ENCODE measurements at regions not wholly inside any gene's neighbourhood (a gene's known extent, or its start where the extent isn't known, plus 50 kb on each side); places are given as distances from the start of the nearest gene placed in this dataset.

GRCh38 chr9:11352612-11353011, 739.8 kb upstream of the PTPRD start:
- Mint-ChIP-seq H3K4me3 (no peak overlapping the region), H3K27ac (no peak overlapping the region), H3K4me1 (ENCODE audit: low read depth) (no peaks in the 10 kb centered on the region), H3K27me3 (no peaks in the 10 kb centered on the region), H3K9me3 (peaks cover 14% of the 10 kb centered on the region), H3K36me3 (ENCODE audit: low read depth) (no peaks in the 10 kb centered on the region)
- no peak for TF ChIP-seq CTCF (IDR thresholded peaks at IDR 0.05)
- ChIA-PET POLR2A (no interaction called here), CTCF (no interaction called here)
- DNase-seq (no peak), ATAC-seq (no peak)
- intact Hi-C loops (cut with micrococcal nuclease), result no loop called here

- Mint-ChIP-seq H3K27ac (no peak overlapping the region), H3K4me1 (ENCODE audit: low read depth) (no peaks in the 10 kb centered on the region), H3K4me3 (no peak overlapping the region), H3K27me3 (no peaks in the 10 kb centered on the region), H3K36me3 (ENCODE audit: low read depth) (no peaks in the 10 kb centered on the region), H3K9me3 (peaks cover 3% of the 10 kb centered on the region)
- ATAC-seq (no peak), DNase-seq (no peak)
- intact Hi-C loops (cut with micrococcal nuclease), result no loop called here
- POLR2A ChIA-PET, result no interaction called here
- TF ChIP-seq CTCF (IDR thresholded peaks at IDR 0.05), result no peak
- CTCF ChIA-PET, result no interaction called here
Measured at GRCh38 chr9:11356067-11356466, 743.3 kb upstream of the PTPRD start.

- TF ChIP-seq CTCF (IDR thresholded peaks at IDR 0.05), result no peak
- no peak for DNase-seq
- intact Hi-C loops (cut with micrococcal nuclease), result no loop called here
- no peak for ATAC-seq
- Mint-ChIP-seq H3K4me1 (ENCODE audit: low read depth) (no peaks in the 10 kb centered on the region), H3K4me3 (no peak overlapping the region), H3K27ac (no peak overlapping the region), H3K36me3 (ENCODE audit: low read depth) (no peaks in the 10 kb centered on the region), H3K9me3 (peaks cover 14% of the 10 kb centered on the region), H3K27me3 (no peaks in the 10 kb centered on the region)
- ChIA-PET POLR2A (no interaction called here), CTCF (no interaction called here)
Measured at GRCh38 chr9:11366585-11367129, 753.9 kb upstream of the PTPRD start.

- Mint-ChIP-seq H3K36me3 (ENCODE audit: low read depth) (no peaks in the 10 kb centered on the region), H3K4me3 (no peak overlapping the region), H3K9me3 (peaks cover 1% of the 10 kb centered on the region), H3K27ac (no peak overlapping the region), H3K4me1 (ENCODE audit: low read depth) (no peaks in the 10 kb centered on the region), H3K27me3 (no peaks in the 10 kb centered on the region)
- CTCF ChIA-PET, result no interaction called here
- ATAC-seq (no peak), DNase-seq (no peak)
- TF ChIP-seq CTCF (IDR thresholded peaks at IDR 0.05), result no peak
- intact Hi-C loops (cut with micrococcal nuclease), result no loop called here
- POLR2A ChIA-PET, result no interaction called here
Measured at GRCh38 chr9:11374926-11375325, 762.1 kb upstream of the PTPRD start.

GRCh38 chr9:11402621-11403020, 789.8 kb upstream of the PTPRD start:
- ChIA-PET CTCF (no interaction called here), POLR2A (no interaction called here)
- Mint-ChIP-seq H3K9me3 (peaks cover 25% of the 10 kb centered on the region), H3K4me3 (no peak overlapping the region), H3K27ac (no peak overlapping the region), H3K36me3 (ENCODE audit: low read depth) (no peaks in the 10 kb centered on the region), H3K27me3 (no peaks in the 10 kb centered on the region), H3K4me1 (ENCODE audit: low read depth) (no peaks in the 10 kb centered on the region)
- ATAC-seq (no peak), DNase-seq (no peak)
- intact Hi-C loops (cut with micrococcal nuclease), result no loop called here
- TF ChIP-seq CTCF (IDR thresholded peaks at IDR 0.05), result no peak

Data from activated CD8-positive, alpha-beta T cell treated with anti-CD3 and anti-CD28 coated beads for 36 hours (primary cell).